GM23338 (cell line): ENCODE measurements at regions not wholly inside any gene's neighbourhood (a gene's known extent, or its start where the extent isn't known, plus 50 kb on each side); places are given as distances from the start of the nearest gene placed in this dataset.
"Not testable (repeated sequence)": the region's sequence is repeated elsewhere in the genome, so short reads cannot be mapped to it uniquely, and the experiment has no call there.

Experiments used
- ATAC-seq: fragments of 200-7000 bp; cut with Tn5 transposase; 3 replicates; pipeline ENCODE4 v1.9.1; 2020
- DNase-seq: peaks from one replicate; pipeline ENCODE4 v3.0.0-alpha.2; 2015; ENCODE audit warnings: low spot score
- H2AFZ ChIP-seq: fragments of 200-600 bp; sonication (generic); 2 replicates; pipeline ENCODE4 v1.8.0; 2016; ENCODE audit warnings: antibody characterized with exemption, mild to moderate bottlenecking, moderate library complexity
- H3F3A ChIP-seq: fragments of 200-600 bp; sonication (generic); replicated peaks from 2 replicates; pipeline ENCODE4 v1.8.0; 2017; ENCODE audit warnings: antibody characterized with exemption, mixed run types, low read depth
- H3K27ac ChIP-seq: fragments of 200-600 bp; sonication (generic); 2 replicates; pipeline ENCODE4 v1.6.1; 2016; ENCODE audit warnings: low read depth
- H3K27me3 ChIP-seq: fragments of 200-600 bp; sonication (generic); 2 replicates; pipeline ENCODE4 v1.8.0; 2016; ENCODE audit warnings: mild to moderate bottlenecking, mixed run types, moderate library complexity; ENCODE audit not compliant: insufficient read depth
- H3K36me3 ChIP-seq: fragments of 200-600 bp; sonication (generic); 2 replicates; pipeline ENCODE4 v1.8.0; 2016; ENCODE audit warnings: mild to moderate bottlenecking; ENCODE audit not compliant: insufficient read depth
- H3K4me1 ChIP-seq: fragments of 200-600 bp; sonication (generic); 2 replicates; pipeline ENCODE4 v1.8.0; 2016; ENCODE audit warnings: mild to moderate bottlenecking, moderate library complexity; ENCODE audit not compliant: insufficient read depth
- H3K4me2 ChIP-seq: fragments of 200-600 bp; sonication (generic); 2 replicates; pipeline ENCODE4 v1.7.1; 2017; ENCODE audit warnings: mixed run types
- H3K4me3 ChIP-seq: fragments of 200-600 bp; sonication (generic); 2 replicates; pipeline ENCODE4 v1.6.1; 2016; ENCODE audit warnings: mixed run types
- H3K79me2 ChIP-seq: fragments of 200-600 bp; sonication (generic); replicated peaks from 2 replicates; pipeline ENCODE4 v1.8.0; 2017; ENCODE audit warnings: mild to moderate bottlenecking; ENCODE audit not compliant: insufficient read depth
- H3K9me2 ChIP-seq: fragments of 200-600 bp; sonication (generic); 2 replicates; pipeline ENCODE4 v1.8.0; 2017; ENCODE audit not compliant: insufficient read depth
- H4K20me1 ChIP-seq: fragments of 200-600 bp; sonication (generic); replicated peaks from 2 replicates; pipeline ENCODE4 v1.8.0; 2017; ENCODE audit warnings: mild to moderate bottlenecking; ENCODE audit not compliant: insufficient read depth
- H3K27ac Mint-ChIP-seq: 2 replicates; pipeline ENCODE4 v1.8.0; 2020; ENCODE audit warnings: inconsistent platforms, mild to moderate bottlenecking, moderate library complexity, mixed read lengths
- H3K27me3 Mint-ChIP-seq: 3 replicates; pipeline ENCODE4 v1.8.0; 2022; ENCODE audit warnings: low read depth, mild to moderate bottlenecking, moderate library complexity, mixed read lengths, inconsistent platforms; ENCODE audit not compliant: insufficient read depth, poor library complexity
- H3K36me3 Mint-ChIP-seq: 3 replicates; pipeline ENCODE4 v1.8.0; 2021; ENCODE audit warnings: low read depth, mild to moderate bottlenecking, inconsistent platforms, moderate library complexity, mixed read lengths
- H3K4me1 Mint-ChIP-seq: 3 replicates; pipeline ENCODE4 v1.8.0; 2020; ENCODE audit warnings: mild to moderate bottlenecking, inconsistent platforms, mixed read lengths
- H3K4me3 Mint-ChIP-seq: 3 replicates; pipeline ENCODE4 v1.8.0; 2021; ENCODE audit warnings: moderate library complexity, mild to moderate bottlenecking, inconsistent platforms, mixed read lengths
- H3K9me3 Mint-ChIP-seq: 3 replicates; pipeline ENCODE4 v1.8.0; 2020; ENCODE audit warnings: moderate library complexity, mild to moderate bottlenecking, inconsistent platforms, mixed read lengths
- NANOG ChIP-seq: IDR thresholded peaks from 2 replicates; pipeline ENCODE4 v1.6.1; 2016; ENCODE audit warnings: antibody characterized with exemption, borderline replicate concordance
- POLR2AphosphoS5 ChIP-seq: IDR thresholded peaks from 2 replicates; pipeline ENCODE4 v1.6.1; 2016; ENCODE audit warnings: antibody characterized with exemption, low read depth
- TF ChIP-seq, protein P1 (sequence below): IDR thresholded peaks from 2 replicates; pipeline ENCODE4 v1.6.1; 2016; ENCODE audit warnings: antibody characterized with exemption
- TF ChIP-seq, protein P2 (sequence below): fragments of 250-450 bp; sonication (Bioruptor Pico); IDR thresholded peaks from 2 replicates; pipeline ENCODE4 v1.5.0; 2020; ENCODE audit warnings: mild to moderate bottlenecking, moderate library complexity

DNA sequence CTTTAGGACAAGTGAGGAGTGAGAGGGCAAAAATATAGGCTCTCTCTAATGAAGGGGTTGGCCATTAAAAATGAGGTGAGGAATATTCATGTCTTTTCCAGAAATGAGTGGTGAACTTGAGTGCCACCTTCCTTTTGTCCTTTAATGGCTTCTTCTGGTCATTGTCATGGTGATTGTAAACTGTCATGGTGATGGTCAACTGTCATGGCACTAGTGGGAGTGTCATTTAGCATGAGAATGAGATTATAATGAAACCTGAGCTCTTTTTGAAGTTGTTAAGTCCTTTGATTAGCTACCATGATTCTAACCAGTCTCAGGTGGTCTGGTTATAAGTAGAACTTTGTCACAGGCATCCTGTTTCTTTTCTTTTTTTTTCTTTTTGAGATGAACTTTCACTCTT is 524.4 kb downstream of the NEBL start:
- ATAC-seq (no peak), DNase-seq (peak; percentile 72)
- Histone ChIP-seq H3K79me2 (peaks cover 36% of the 10 kb centered on the region), H3F3A (peaks cover 6% of the 10 kb centered on the region; the same call in 1 of the 2 replicates), H3K9me2 (peaks cover 8% of the 10 kb centered on the region; the same call in 1 of the 2 replicates), H3K4me1 (peaks cover 34% of the 10 kb centered on the region), H3K27me3 (no peaks in the 10 kb centered on the region), H4K20me1 (no peaks in the 10 kb centered on the region), H3K36me3 (peaks cover 11% of the 10 kb centered on the region), H2AFZ (no peak overlapping the region), H3K4me3 (no peak overlapping the region), H3K27ac (peak overlapping the region; percentile 86), H3K4me2 (peak overlapping the region; percentile 12)
- no peak overlapping the region for H3K27ac Mint-ChIP-seq
- TF ChIP-seq NANOG, result peak; percentile 81
- TF ChIP-seq POLR2AphosphoS5, result no peak
- H3K9me3 Mint-ChIP-seq, result peaks cover 30% of the 10 kb centered on the region
- peaks cover 31% of the 10 kb centered on the region for H3K4me1 Mint-ChIP-seq
- peaks cover 5% of the 10 kb centered on the region for H3K27me3 Mint-ChIP-seq
- peaks cover 55% of the 10 kb centered on the region; the same call in 2 of the 3 replicates for H3K36me3 Mint-ChIP-seq
- H3K4me3 Mint-ChIP-seq, result no peak overlapping the region; the same call in 2 of the 3 replicates

DNA sequence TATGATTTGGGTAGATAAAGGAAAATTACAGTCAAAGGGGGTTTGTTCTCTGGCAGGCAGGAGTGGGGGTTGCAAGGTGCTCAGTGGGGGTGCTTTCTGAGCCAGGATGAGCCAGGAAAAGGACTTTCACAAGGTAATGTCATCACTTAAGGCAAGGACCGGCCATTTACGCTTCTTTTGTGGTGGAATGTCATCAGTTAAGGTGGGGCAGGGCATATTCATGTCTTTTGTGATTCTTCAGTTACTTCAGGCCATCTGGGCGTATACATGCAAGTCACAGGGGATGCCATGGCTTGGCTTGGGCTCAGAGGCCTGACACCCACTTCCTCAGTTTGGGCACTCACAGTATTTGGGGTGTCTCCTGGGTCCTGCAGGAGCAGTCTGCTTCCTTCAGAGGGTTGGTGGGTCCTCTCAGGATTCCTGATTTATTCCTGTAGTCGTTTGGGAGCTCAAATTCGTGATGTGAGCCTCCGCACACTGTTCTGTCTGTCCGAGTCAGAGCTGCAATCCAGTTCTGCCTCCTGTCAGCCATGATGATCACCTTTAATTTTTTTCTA is 526.1 kb downstream of the NEBL start:
- peak overlapping the region; percentile 100 for H3K27ac ChIP-seq

More for the DNA sequence above, 526.1 kb downstream of the NEBL start:
- H3K36me3 Mint-ChIP-seq, result peaks cover 57% of the 10 kb centered on the region; the same call in 2 of the 3 replicates
- not testable (repeated sequence) for H2AFZ ChIP-seq, H3K9me2 ChIP-seq, H3K27me3 Mint-ChIP-seq, H3F3A ChIP-seq, H4K20me1 ChIP-seq, H3K27me3 ChIP-seq
- Histone ChIP-seq H3K4me2 (peak overlapping the region; percentile 72), H3K79me2 (peaks cover 28% of the 10 kb centered on the region), H3K36me3 (peaks cover 11% of the 10 kb centered on the region), H3K4me3 (peak overlapping the region; percentile 44), H3K4me1 (peaks cover 34% of the 10 kb centered on the region)
- peaks cover 30% of the 10 kb centered on the region for H3K9me3 Mint-ChIP-seq
- H3K4me3 Mint-ChIP-seq, result peak overlapping the region; percentile 15; the same call in 2 of the 3 replicates
- peak; percentile 69 for ATAC-seq
- H3K4me1 Mint-ChIP-seq, result peaks cover 31% of the 10 kb centered on the region
- peak overlapping the region; percentile 94 for H3K27ac Mint-ChIP-seq
- TF ChIP-seq NANOG (peak; percentile 96), POLR2AphosphoS5 (peak; percentile 25; the same call in 1 of the 2 replicates)
- TF ChIP-seq, protein P1, sequence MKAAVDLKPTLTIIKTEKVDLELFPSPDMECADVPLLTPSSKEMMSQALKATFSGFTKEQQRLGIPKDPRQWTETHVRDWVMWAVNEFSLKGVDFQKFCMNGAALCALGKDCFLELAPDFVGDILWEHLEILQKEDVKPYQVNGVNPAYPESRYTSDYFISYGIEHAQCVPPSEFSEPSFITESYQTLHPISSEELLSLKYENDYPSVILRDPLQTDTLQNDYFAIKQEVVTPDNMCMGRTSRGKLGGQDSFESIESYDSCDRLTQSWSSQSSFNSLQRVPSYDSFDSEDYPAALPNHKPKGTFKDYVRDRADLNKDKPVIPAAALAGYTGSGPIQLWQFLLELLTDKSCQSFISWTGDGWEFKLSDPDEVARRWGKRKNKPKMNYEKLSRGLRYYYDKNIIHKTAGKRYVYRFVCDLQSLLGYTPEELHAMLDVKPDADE, result peak; percentile 39; the same call in 1 of the 2 replicates
- TF ChIP-seq, protein P2, sequence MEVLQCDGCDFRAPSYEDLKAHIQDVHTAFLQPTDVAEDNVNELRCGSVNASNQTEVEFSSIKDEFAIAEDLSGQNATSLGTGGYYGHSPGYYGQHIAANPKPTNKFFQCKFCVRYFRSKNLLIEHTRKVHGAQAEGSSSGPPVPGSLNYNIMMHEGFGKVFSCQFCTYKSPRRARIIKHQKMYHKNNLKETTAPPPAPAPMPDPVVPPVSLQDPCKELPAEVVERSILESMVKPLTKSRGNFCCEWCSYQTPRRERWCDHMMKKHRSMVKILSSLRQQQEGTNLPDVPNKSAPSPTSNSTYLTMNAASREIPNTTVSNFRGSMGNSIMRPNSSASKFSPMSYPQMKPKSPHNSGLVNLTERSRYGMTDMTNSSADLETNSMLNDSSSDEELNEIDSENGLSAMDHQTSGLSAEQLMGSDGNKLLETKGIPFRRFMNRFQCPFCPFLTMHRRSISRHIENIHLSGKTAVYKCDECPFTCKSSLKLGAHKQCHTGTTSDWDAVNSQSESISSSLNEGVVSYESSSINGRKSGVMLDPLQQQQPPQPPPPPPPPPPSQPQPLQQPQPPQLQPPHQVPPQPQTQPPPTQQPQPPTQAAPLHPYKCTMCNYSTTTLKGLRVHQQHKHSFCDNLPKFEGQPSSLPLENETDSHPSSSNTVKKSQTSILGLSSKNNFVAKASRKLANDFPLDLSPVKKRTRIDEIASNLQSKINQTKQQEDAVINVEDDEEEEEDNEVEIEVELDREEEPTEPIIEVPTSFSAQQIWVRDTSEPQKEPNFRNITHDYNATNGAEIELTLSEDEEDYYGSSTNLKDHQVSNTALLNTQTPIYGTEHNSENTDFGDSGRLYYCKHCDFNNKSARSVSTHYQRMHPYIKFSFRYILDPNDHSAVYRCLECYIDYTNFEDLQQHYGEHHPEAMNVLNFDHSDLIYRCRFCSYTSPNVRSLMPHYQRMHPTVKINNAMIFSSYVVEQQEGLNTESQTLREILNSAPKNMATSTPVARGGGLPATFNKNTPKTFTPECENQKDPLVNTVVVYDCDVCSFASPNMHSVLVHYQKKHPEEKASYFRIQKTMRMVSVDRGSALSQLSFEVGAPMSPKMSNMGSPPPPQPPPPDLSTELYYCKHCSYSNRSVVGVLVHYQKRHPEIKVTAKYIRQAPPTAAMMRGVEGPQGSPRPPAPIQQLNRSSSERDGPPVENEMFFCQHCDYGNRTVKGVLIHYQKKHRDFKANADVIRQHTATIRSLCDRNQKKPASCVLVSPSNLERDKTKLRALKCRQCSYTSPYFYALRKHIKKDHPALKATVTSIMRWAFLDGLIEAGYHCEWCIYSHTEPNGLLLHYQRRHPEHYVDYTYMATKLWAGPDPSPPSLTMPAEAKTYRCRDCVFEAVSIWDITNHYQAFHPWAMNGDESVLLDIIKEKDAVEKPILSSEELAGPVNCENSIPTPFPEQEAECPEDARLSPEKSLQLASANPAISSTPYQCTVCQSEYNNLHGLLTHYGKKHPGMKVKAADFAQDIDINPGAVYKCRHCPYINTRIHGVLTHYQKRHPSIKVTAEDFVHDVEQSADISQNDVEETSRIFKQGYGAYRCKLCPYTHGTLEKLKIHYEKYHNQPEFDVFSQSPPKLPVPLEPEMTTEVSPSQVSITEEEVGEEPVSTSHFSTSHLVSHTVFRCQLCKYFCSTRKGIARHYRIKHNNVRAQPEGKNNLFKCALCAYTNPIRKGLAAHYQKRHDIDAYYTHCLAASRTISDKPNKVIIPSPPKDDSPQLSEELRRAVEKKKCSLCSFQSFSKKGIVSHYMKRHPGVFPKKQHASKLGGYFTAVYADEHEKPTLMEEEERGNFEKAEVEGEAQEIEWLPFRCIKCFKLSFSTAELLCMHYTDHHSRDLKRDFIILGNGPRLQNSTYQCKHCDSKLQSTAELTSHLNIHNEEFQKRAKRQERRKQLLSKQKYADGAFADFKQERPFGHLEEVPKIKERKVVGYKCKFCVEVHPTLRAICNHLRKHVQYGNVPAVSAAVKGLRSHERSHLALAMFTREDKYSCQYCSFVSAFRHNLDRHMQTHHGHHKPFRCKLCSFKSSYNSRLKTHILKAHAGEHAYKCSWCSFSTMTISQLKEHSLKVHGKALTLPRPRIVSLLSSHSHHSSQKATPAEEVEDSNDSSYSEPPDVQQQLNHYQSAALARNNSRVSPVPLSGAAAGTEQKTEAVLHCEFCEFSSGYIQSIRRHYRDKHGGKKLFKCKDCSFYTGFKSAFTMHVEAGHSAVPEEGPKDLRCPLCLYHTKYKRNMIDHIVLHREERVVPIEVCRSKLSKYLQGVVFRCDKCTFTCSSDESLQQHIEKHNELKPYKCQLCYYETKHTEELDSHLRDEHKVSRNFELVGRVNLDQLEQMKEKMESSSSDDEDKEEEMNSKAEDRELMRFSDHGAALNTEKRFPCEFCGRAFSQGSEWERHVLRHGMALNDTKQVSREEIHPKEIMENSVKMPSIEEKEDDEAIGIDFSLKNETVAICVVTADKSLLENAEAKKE (CRISPR knock-in tag), result peak; percentile 11; the same call in 1 of the 2 replicates
- DNase-seq, result peak; percentile 48
